ENCODE measurements at regions not wholly inside any gene's neighbourhood (a gene's known extent, or its start where the extent isn't known, plus 50 kb on each side); places are given as distances from the start of the nearest gene placed in this dataset.

DNA sequence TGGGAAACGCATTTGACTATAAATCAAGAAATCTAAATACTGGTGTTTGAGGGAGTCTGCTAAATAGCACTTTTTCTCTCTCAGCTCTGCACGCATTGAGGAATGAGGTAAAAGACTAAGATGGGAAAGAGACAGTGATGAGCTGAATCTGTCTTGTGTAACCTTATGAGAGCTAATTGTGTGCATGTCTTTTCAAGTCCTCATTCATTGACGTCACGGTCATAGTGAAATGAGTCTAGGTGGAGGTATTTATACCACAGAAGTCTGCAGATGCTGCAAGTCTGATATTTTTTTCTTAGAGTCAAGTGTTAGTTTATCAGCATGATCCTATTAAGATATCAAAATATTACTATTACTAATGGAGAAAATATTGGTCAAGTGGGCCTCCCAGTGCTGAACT is 361.5 kb upstream of the HS3ST1 start:
- ChIA-PET CTCF (no interaction called here), POLR2A (ENCODE audit: unreplicated experiment) (no interaction called here)
- Histone ChIP-seq H3K14ac (replicated peaks; ENCODE audit: low read depth, low read length) (no peak overlapping the region), H3K9ac (ENCODE audit: low read depth, low read length) (no peak overlapping the region), H2BK120ac (ENCODE audit: low read depth, low read length) (no peak overlapping the region), H3K23ac (ENCODE audit: low read depth, low read length) (no peak overlapping the region), H3K4me1 (ENCODE audit: control insufficient read depth, insufficient read depth, low read length) (no peaks in the 10 kb centered on the region), H2BK5ac (ENCODE audit: low read depth, low read length, poor library complexity, severe bottlenecking) (no peak overlapping the region), H3K79me1 (ENCODE audit: low read depth in 1 of 2, low read length in 2 of 2) (no peaks in the 10 kb centered on the region), H2BK20ac (ENCODE audit: low read depth, low read length) (no peak overlapping the region), H3K4me2 (ENCODE audit: low read depth, low read length) (no peak overlapping the region), H2AK9ac (replicated peaks; ENCODE audit: low read depth, low read length, poor library complexity) (no peak overlapping the region), H2AFZ (replicated peaks; ENCODE audit: low read length, poor library complexity) (no peak overlapping the region), H2BK15ac (ENCODE audit: low read depth, low read length) (no peak overlapping the region), H3K27me3 (ENCODE audit: control insufficient read depth, insufficient read depth, low read length) (no peaks in the 10 kb centered on the region), H3K27ac (ENCODE audit: insufficient read depth, low read length) (no peak overlapping the region), H3K56ac (ENCODE audit: extremely low read depth, insufficient read depth, low read length) (no peak overlapping the region), H3K18ac (ENCODE audit: low read depth, low read length) (no peak overlapping the region), H4K5ac (ENCODE audit: low read depth, low read length) (no peak overlapping the region), H4K91ac (ENCODE audit: insufficient read depth, low read depth, low read length) (no peak overlapping the region), H4K20me1 (ENCODE audit: insufficient read depth, low read length) (no peaks in the 10 kb centered on the region), H3K9me3 (ENCODE audit: control insufficient read depth, insufficient read depth, low read length) (no peaks in the 10 kb centered on the region), H3K4ac (ENCODE audit: low read depth, low read length) (no peak overlapping the region), H2AK5ac (ENCODE audit: low read depth, low read length) (no peak overlapping the region), H3K9me1 (ENCODE audit: insufficient read depth, low read length) (no peaks in the 10 kb centered on the region), H3K36me3 (ENCODE audit: control insufficient read depth, insufficient read depth, low read length) (no peaks in the 10 kb centered on the region), H4K8ac (ENCODE audit: low read depth in 2 of 2, low read length in 2 of 2) (no peak overlapping the region), H3K4me3 (ENCODE audit: insufficient read depth, low read depth, low read length) (no peak overlapping the region)
- BruUV-seq (replicated peaks): no TSS peak
- dilution Hi-C loops (cut with HindIII; ENCODE audit: low sequenced_read_pairs, unreplicated experiment): no loop called here
- TF ChIP-seq BHLHE40 (IDR thresholded peaks at IDR 0.05; ENCODE audit: low read depth, low read length) (no peak), CHD1 (IDR thresholded peaks at IDR 0.05; ENCODE audit: low read depth, low read length) (no peak), NFE2L2 (IDR thresholded peaks at IDR 0.05; ENCODE audit: low read depth, low read length) (no peak), MXI1 (IDR thresholded peaks at IDR 0.05; ENCODE audit: borderline replicate concordance, low read depth, low read length) (no peak), SMC3 (IDR thresholded peaks at IDR 0.05; ENCODE audit: low read depth, low read length) (no peak), FOS (IDR thresholded peaks at IDR 0.05; ENCODE audit: low read depth, low read length) (no peak)
- TF ChIP-seq, protein P1, sequence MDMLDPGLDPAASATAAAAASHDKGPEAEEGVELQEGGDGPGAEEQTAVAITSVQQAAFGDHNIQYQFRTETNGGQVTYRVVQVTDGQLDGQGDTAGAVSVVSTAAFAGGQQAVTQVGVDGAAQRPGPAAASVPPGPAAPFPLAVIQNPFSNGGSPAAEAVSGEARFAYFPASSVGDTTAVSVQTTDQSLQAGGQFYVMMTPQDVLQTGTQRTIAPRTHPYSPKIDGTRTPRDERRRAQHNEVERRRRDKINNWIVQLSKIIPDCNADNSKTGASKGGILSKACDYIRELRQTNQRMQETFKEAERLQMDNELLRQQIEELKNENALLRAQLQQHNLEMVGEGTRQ (IDR thresholded peaks at IDR 0.05; ENCODE audit: low read depth, low read length): no peak
- in situ Hi-C loops (cut with MboI; ENCODE audit: low sequenced_read_pairs): no loop called here
- no peak for ATAC-seq (ENCODE audit: low read depth)
- no peak for DNase-seq
- intact Hi-C loops (cut with micrococcal nuclease): no loop called here
- no CpG with 5 or more reads among the region's 4 CpGs for WGBS, 2 experiments (ENCODE audit: extremely low coverage in 2 of 2, insufficient read length in 1 of 2)
